ENCODE measurements at regions not wholly inside any gene's neighbourhood (a gene's known extent, or its start where the extent isn't known, plus 50 kb on each side); places are given as distances from the start of the nearest gene placed in this dataset.
"Not testable (repeated sequence)": the region's sequence is repeated elsewhere in the genome, so short reads cannot be mapped to it uniquely, and the experiment has no call there.

DNA sequence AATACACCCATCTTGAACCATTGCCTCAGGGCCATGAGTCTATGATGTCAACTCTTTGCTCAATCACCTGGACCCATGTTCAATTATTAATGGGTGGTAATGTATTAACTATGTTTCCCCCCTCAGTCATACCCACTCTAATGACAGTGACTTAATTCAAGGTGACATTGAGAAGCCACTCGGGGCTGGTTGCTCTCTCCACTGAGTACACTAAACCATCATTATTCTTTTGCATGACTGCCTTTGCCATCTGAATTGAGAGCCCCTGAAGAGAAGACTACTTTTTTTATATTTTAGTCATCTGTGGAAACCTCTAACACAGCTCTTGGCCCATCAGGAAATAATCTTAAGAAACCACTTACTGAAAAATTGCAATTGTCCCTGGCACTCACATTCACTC, 139.2 kb upstream of the SOX21 start:
- Histone ChIP-seq H3K4me3 (ENCODE audit: low read length) (no peak overlapping the region), H3K27me3 (ENCODE audit: control insufficient read depth, insufficient read depth, low read length) (no peaks in the 10 kb centered on the region), H3K4me1 (ENCODE audit: control insufficient read depth, low read depth, low read length) (no peaks in the 10 kb centered on the region), H3K9ac (ENCODE audit: low read length) (no peak overlapping the region), H3K9me3 (ENCODE audit: control insufficient read depth, low read depth, low read length) (no peaks in the 10 kb centered on the region), H3K27ac (ENCODE audit: low read length) (no peak overlapping the region), H3K36me3 (ENCODE audit: control insufficient read depth, low read depth, low read length) (no peaks in the 10 kb centered on the region)

- H3K27me3 ChIP-seq (ENCODE audit: control insufficient read depth, insufficient read depth, low read length), result no peaks in the 10 kb centered on the region
- H3K36me3 ChIP-seq (ENCODE audit: control insufficient read depth, low read depth, low read length), result no peaks in the 10 kb centered on the region
- H3K4me1 ChIP-seq (ENCODE audit: control insufficient read depth, low read depth, low read length), result no peaks in the 10 kb centered on the region
- no peak overlapping the region for H3K4me3 ChIP-seq (ENCODE audit: low read length)
- H3K9me3 ChIP-seq (ENCODE audit: control insufficient read depth, low read depth, low read length), result no peaks in the 10 kb centered on the region
- H3K27ac ChIP-seq (ENCODE audit: low read length), result no peak overlapping the region
- H3K9ac ChIP-seq (ENCODE audit: low read length), result no peak overlapping the region
These were observed 136.9 kb upstream of the SOX21 start for GRCh38 chr13:94849254-94849653.

GRCh38 chr13:94842901-94843300, 130.6 kb upstream of the SOX21 start:
- Histone ChIP-seq H3K4me3 (ENCODE audit: low read length) (no peak overlapping the region), H3K36me3 (ENCODE audit: control insufficient read depth, low read depth, low read length) (no peaks in the 10 kb centered on the region), H3K27me3 (ENCODE audit: control insufficient read depth, insufficient read depth, low read length) (no peaks in the 10 kb centered on the region), H3K9ac (ENCODE audit: low read length) (no peak overlapping the region), H3K9me3 (ENCODE audit: control insufficient read depth, low read depth, low read length) (no peaks in the 10 kb centered on the region), H3K27ac (ENCODE audit: low read length) (no peak overlapping the region), H3K4me1 (ENCODE audit: control insufficient read depth, low read depth, low read length) (no peaks in the 10 kb centered on the region)

GRCh38 chr13:94837056-94837455, 124.7 kb upstream of the SOX21 start:
- not testable (repeated sequence) for H3K9ac ChIP-seq (ENCODE audit: low read length); H3K27me3 ChIP-seq (ENCODE audit: control insufficient read depth, insufficient read depth, low read length); H3K9me3 ChIP-seq (ENCODE audit: control insufficient read depth, low read depth, low read length); H3K4me3 ChIP-seq (ENCODE audit: low read length); H3K36me3 ChIP-seq (ENCODE audit: control insufficient read depth, low read depth, low read length); H3K4me1 ChIP-seq (ENCODE audit: control insufficient read depth, low read depth, low read length); H3K27ac ChIP-seq (ENCODE audit: low read length)

DNA sequence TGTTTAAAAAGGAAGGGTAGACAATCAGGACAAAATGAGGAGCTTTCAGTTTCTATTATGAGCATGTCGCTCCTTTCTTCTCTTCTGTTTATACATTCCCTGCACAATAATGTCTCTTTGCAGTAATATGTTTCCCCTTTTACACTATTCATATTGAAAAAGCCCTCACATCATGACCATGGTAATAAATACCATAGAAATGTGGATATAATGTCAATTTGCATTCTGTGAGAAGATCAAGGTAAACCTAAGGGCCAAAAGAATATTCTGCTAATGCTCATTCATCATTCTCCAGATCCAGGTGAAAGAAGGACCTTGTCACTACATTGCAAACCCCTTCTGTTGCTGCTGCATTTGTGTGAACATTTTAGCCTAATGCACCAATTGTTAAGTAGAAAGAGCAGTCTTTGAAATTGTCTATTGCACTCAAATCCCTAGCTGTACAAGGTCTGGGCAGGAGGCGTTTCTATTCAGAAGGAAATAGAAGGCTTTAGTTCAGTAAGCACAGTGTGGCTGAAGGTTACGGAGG, 117.6 kb upstream of the SOX21 start:
- H3K36me3 ChIP-seq (ENCODE audit: control insufficient read depth, low read depth, low read length), result no peaks in the 10 kb centered on the region
- H3K4me3 ChIP-seq (ENCODE audit: low read length), result no peak overlapping the region
- no peaks in the 10 kb centered on the region for H3K27me3 ChIP-seq (ENCODE audit: control insufficient read depth, insufficient read depth, low read length)
- no peaks in the 10 kb centered on the region for H3K9me3 ChIP-seq (ENCODE audit: control insufficient read depth, low read depth, low read length)
- no peak overlapping the region for H3K27ac ChIP-seq (ENCODE audit: low read length)
- peaks cover 28% of the 10 kb centered on the region for H3K4me1 ChIP-seq (ENCODE audit: control insufficient read depth, low read depth, low read length)
- no peak overlapping the region for H3K9ac ChIP-seq (ENCODE audit: low read length)

- no peaks in the 10 kb centered on the region for H3K27me3 ChIP-seq (ENCODE audit: control insufficient read depth, insufficient read depth, low read length)
- no peak overlapping the region for H3K9ac ChIP-seq (ENCODE audit: low read length)
- H3K27ac ChIP-seq (ENCODE audit: low read length), result no peak overlapping the region
- H3K4me1 ChIP-seq (ENCODE audit: control insufficient read depth, low read depth, low read length), result peaks cover 28% of the 10 kb centered on the region
- no peaks in the 10 kb centered on the region for H3K36me3 ChIP-seq (ENCODE audit: control insufficient read depth, low read depth, low read length)
- no peak overlapping the region for H3K4me3 ChIP-seq (ENCODE audit: low read length)
- H3K9me3 ChIP-seq (ENCODE audit: control insufficient read depth, low read depth, low read length), result no peaks in the 10 kb centered on the region
These were observed 117.0 kb upstream of the SOX21 start for GRCh38 chr13:94829185-94829836.

DNA sequence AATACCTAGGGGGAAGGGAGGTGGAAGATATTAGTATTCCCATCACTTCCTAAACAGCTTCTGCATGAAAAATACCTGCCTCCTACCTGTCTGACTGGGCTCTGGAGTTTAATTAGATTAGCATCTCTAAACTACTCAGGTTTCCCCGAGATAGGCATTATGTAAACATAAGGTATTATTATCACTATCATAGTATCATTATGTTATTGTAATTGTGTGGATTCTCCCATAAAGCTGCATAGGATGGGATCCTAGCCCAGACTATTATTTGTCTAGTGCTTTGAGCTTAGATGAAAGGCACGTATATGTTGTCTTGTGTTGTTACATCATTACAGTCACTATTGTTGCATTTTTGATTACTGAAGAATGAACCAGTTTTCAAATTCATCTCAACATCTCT, 115.2 kb upstream of the SOX21 start:
- peaks cover 36% of the 10 kb centered on the region for H3K4me1 ChIP-seq (ENCODE audit: control insufficient read depth, low read depth, low read length)
- H3K27me3 ChIP-seq (ENCODE audit: control insufficient read depth, insufficient read depth, low read length), result no peaks in the 10 kb centered on the region
- no peaks in the 10 kb centered on the region for H3K9me3 ChIP-seq (ENCODE audit: control insufficient read depth, low read depth, low read length)
- H3K27ac ChIP-seq (ENCODE audit: low read length), result no peak overlapping the region
- H3K4me3 ChIP-seq (ENCODE audit: low read length), result no peak overlapping the region
- H3K9ac ChIP-seq (ENCODE audit: low read length), result no peak overlapping the region
- no peaks in the 10 kb centered on the region for H3K36me3 ChIP-seq (ENCODE audit: control insufficient read depth, low read depth, low read length)

- Histone ChIP-seq H3K27me3 (ENCODE audit: control insufficient read depth, insufficient read depth, low read length) (no peaks in the 10 kb centered on the region), H3K9ac (ENCODE audit: low read length) (no peak overlapping the region), H3K4me1 (ENCODE audit: control insufficient read depth, low read depth, low read length) (peaks cover 39% of the 10 kb centered on the region), H3K4me3 (ENCODE audit: low read length) (peak overlapping the region; percentile 24), H3K36me3 (ENCODE audit: control insufficient read depth, low read depth, low read length) (no peaks in the 10 kb centered on the region), H3K9me3 (ENCODE audit: control insufficient read depth, low read depth, low read length) (no peaks in the 10 kb centered on the region), H3K27ac (ENCODE audit: low read length) (no peak overlapping the region)
These were observed 113.2 kb upstream of the SOX21 start for GRCh38 chr13:94825507-94825906.

GRCh38 chr13:94824601-94825000, 112.3 kb upstream of the SOX21 start:
- H3K36me3 ChIP-seq (ENCODE audit: control insufficient read depth, low read depth, low read length), result no peaks in the 10 kb centered on the region

DNA sequence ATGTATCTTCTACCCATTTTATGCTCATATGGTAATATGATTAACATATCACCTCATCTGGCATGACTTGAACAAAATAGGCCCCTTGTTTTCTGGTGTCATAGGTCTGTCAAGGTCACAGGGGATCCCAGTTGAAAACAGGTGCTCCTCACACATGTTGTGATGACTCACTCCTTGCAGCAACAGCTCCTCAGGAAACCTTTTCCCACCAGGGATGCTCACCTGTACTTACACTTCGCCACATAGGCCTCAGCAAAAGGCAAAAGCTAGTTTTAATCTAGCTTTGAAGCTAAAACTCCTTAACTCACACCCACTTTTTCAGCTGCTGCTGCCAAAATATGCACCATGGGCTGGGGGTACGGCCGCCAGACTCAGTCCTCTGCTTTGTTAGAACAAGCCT, 110.0 kb upstream of the SOX21 start:
- no peaks in the 10 kb centered on the region for H3K9me3 ChIP-seq (ENCODE audit: control insufficient read depth, low read depth, low read length)
- no peaks in the 10 kb centered on the region for H3K36me3 ChIP-seq (ENCODE audit: control insufficient read depth, low read depth, low read length)
- no peak overlapping the region for H3K27ac ChIP-seq (ENCODE audit: low read length)
- H3K9ac ChIP-seq (ENCODE audit: low read length), result no peak overlapping the region
- no peaks in the 10 kb centered on the region for H3K27me3 ChIP-seq (ENCODE audit: control insufficient read depth, insufficient read depth, low read length)
- H3K4me3 ChIP-seq (ENCODE audit: low read length), result no peak overlapping the region
- peaks cover 20% of the 10 kb centered on the region for H3K4me1 ChIP-seq (ENCODE audit: control insufficient read depth, low read depth, low read length)

More at GRCh38 chr13:94824601-94825000, 112.3 kb upstream of the SOX21 start:
- no peaks in the 10 kb centered on the region for H3K9me3 ChIP-seq (ENCODE audit: control insufficient read depth, low read depth, low read length)
- no peak overlapping the region for H3K9ac ChIP-seq (ENCODE audit: low read length)
- no peak overlapping the region for H3K27ac ChIP-seq (ENCODE audit: low read length)
- H3K27me3 ChIP-seq (ENCODE audit: control insufficient read depth, insufficient read depth, low read length), result no peaks in the 10 kb centered on the region
- peaks cover 39% of the 10 kb centered on the region for H3K4me1 ChIP-seq (ENCODE audit: control insufficient read depth, low read depth, low read length)
- no peak overlapping the region for H3K4me3 ChIP-seq (ENCODE audit: low read length)

DNA sequence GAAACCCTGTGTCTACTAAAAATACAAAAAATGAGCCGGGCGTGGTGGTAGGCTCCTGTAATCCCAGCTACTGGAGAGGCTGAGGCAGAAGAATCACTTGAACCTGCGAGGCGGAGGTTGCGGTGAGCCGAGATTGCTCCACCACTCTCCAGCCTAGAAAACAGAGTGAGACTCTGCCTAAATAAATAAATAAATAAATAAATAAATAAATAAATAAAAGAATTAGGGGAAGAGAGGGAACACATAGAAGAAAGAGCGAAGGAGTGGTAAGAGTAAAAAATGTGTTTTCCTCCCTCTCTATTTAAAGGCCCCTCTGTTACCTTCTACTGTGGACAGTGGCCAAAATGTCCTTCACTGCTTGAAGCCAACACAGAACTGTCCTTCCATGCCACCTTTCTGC, 103.9 kb upstream of the SOX21 start:
- Histone ChIP-seq H3K4me1 (ENCODE audit: control insufficient read depth, low read depth, low read length) (peaks cover 3% of the 10 kb centered on the region), H3K9ac (ENCODE audit: low read length) (no peak overlapping the region), H3K36me3 (ENCODE audit: control insufficient read depth, low read depth, low read length) (no peaks in the 10 kb centered on the region), H3K27ac (ENCODE audit: low read length) (no peak overlapping the region), H3K9me3 (ENCODE audit: control insufficient read depth, low read depth, low read length) (no peaks in the 10 kb centered on the region), H3K27me3 (ENCODE audit: control insufficient read depth, insufficient read depth, low read length) (no peaks in the 10 kb centered on the region), H3K4me3 (ENCODE audit: low read length) (no peak overlapping the region)

- Histone ChIP-seq H3K36me3 (ENCODE audit: control insufficient read depth, low read depth, low read length) (no peaks in the 10 kb centered on the region), H3K27ac (ENCODE audit: low read length) (no peak overlapping the region), H3K4me1 (ENCODE audit: control insufficient read depth, low read depth, low read length) (peaks cover 3% of the 10 kb centered on the region), H3K9me3 (ENCODE audit: control insufficient read depth, low read depth, low read length) (no peaks in the 10 kb centered on the region), H3K9ac (ENCODE audit: low read length) (no peak overlapping the region), H3K27me3 (ENCODE audit: control insufficient read depth, insufficient read depth, low read length) (no peaks in the 10 kb centered on the region), H3K4me3 (ENCODE audit: low read length) (no peak overlapping the region)
These were observed 101.7 kb upstream of the SOX21 start for GRCh38 chr13:94813920-94814475.

All from iPS-18a (cell line).